Pons (tissue), 1 donor: ENCODE measurements at regions not wholly inside any gene's neighbourhood (a gene's known extent, or its start where the extent isn't known, plus 50 kb on each side); places are given as distances from the start of the nearest gene placed in this dataset.

Source experiments
- DNase-seq: peaks from one replicate; pipeline ENCODE4 v3.0.0-alpha.2; 2016; ENCODE audit warnings: low spot score

DNA sequence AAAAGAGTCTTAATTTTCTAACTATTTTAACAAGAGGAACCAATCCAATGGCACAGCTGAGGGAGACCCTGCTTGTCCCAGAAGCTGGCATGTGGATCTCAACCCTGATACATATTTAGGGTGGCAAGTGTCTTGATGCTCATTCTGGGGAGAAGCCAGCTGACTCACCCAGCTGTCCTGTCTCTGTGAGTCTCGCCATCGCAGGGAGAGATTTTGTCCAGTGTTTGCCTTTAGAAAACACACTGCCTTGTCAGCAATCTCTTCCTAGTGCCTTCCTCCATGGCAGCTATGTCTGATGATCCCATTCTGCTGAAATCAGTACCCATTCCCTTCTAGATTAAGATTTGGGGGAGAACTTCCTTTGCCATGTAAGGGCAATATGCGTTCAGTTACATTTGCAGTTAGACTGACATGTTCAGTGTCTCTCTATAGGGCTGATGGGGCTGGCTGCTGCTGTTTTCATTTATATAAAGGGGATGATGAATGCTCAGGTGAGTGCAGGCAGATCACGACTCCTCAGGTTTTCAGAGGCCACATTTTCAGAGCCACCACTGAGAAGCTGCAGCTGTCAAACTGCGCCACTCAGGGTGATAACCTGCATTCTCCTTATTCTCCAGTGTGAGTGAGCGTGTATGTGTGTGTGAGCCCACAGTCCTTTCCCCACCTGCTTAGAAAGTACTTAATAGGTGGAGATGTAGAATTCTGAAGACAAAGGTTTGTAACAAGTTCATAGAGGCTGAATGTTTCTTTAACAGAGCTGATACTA, 217.0 kb downstream of the GAS1 start:
- no peak for DNase-seq

GRCh38 chr9:86724529-86724928, 222.8 kb downstream of the GAS1 start:
- no peak for DNase-seq

DNA sequence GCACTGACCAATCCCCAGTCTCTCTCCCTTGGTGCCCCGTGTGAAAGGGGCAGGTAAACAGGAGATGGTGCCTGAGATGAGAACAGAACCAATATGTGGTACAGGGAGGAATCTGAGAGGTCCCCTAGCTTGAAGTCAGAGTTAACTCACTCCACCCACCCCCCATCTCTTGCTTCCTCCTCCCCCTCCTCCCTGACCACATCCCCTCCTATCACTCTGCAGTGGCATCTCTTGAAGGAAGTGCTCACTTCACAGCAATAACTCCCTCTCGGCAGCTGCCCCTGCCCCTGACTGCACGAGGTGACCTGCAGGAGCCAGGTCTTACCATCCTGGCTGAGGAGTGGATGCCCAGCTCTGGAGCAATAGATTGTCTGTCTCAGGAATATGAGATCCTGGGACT, 224.0 kb downstream of the GAS1 start:
- no peak for DNase-seq

GRCh38 chr9:86722706-86723075, 224.6 kb downstream of the GAS1 start:
- DNase-seq = no peak

DNA sequence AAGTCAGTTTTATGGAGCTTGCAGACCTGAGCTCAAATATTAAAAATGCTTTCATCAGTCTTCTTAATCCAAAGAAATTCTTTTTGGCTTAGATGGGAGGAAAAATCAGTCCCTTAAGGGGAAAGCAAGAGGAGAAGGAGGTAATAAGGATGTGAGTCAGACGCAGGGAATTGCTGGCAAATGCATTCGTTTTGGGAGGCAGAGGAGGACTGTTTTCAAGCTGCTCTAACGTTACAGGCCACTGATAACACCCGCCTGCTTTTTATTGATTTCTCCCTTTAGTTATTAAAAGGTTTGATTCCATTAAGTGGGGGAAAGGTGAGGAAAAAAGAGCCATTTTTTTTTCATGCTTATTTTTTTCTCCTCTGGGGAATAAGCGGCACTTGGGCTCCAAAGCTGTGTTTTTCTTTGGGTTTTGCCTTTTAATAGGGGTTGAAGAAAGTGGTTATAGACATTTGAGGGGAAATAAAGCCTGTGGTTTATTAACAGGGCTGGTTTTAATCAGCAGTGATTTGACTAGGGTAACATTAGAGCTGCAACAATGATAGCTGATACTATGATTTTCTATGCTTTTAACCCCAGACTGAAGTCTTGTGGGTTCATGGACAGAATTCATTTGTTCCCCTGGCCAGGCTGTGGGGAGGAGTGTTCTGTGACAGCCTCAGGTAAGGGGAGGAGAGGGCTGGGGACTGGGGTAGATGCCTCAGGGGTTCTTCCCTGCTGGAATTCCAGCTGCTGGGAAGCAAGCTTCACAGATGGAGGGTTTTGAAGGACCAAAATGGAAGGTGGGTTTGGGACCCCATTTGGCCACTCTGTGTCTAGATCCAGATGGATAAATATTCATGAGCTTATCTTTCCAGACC, 225.2 kb downstream of the GAS1 start:
- no peak for DNase-seq

DNA sequence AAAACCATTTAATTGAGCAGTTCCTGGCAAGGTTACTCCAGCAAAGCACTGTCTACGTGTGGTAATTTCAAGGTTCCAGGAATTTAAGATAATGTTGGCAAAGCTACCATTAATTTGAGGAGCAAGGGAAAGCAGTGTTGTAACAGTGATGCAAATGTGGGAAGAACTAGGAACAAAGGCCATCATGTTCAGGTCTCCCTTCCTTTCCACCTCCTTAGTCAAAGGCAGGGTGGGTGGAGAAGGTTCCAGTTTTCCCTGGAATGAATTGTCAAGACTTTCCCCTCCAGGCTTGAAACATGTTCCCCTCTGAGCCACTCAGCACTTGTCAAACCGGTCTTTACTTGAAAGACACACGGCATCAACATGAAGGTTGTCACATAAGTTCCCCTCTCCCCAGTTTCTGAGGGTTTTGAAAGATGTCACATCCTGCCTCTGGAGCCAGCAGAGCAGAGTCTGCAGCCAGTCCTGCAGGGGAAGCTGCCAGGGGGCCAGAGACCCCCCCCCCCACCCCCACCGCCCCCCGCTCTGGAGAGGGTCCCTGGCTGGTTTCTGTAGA, 226.0 kb downstream of the GAS1 start:
- no peak for DNase-seq

GRCh38 chr9:86720639-86721225, 226.6 kb downstream of the GAS1 start:
- DNase-seq = no peak

GRCh38 chr9:86718388-86719049, 228.8 kb downstream of the GAS1 start:
- no peak for DNase-seq

- no peak for DNase-seq
These were observed 230.9 kb downstream of the GAS1 start for GRCh38 chr9:86716326-86716922.

DNA sequence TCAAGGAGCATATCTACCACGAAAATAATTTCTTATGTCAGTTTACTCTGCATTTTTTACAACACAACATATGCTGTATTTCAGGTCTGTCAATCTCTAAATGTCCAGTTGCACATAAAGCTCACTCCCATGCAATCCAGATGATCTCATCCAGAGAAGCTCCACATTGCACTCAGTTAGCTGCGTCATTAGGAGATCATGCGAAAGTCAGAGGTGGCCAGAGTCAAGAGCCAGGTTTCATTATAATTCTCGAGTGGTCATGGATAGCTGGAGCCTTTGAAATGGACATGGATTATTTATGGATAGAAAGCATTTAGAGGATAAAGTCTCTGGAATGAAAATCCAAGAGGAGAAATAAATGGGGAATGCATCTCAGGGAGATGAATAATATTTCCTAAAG, 232.3 kb downstream of the GAS1 start:
- DNase-seq = no peak

GRCh38 chr9:86713970-86714369, 233.3 kb downstream of the GAS1 start:
- DNase-seq = no peak

GRCh38 chr9:86713470-86713869, 233.8 kb downstream of the GAS1 start:
- DNase-seq = no peak

- no peak for DNase-seq
These were observed 238.1 kb downstream of the GAS1 start for GRCh38 chr9:86708918-86709835.

GRCh38 chr9:86707932-86708510, 239.3 kb downstream of the GAS1 start:
- peak; percentile 12 for DNase-seq

DNA sequence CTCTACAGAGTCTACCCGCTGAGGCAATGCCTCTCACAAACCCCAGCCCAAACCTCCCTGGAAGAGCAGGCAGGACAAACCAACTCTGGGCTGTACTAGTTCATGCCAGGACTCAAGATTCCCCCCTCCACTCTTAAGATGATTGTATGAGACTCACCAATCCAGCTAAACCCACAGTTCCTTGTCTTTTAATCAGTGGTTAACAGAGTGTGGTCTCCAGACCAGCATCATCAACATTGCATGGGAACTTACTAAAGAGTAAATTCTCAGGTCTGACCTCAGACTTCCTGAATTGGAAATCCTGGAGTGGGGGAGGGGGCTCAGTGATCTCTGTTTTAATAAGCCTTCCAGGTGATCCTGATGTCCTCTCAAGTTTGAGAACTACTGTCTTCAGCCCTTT, 240.9 kb downstream of the GAS1 start:
- no peak for DNase-seq

- no peak for DNase-seq
These were observed 241.8 kb downstream of the GAS1 start for GRCh38 chr9:86705490-86705889.

- no peak for DNase-seq
These were observed 244.0 kb downstream of the GAS1 start for GRCh38 chr9:86703346-86703745.

GRCh38 chr9:86700629-86701028, 246.7 kb downstream of the GAS1 start:
- DNase-seq = peak; percentile 75

DNA sequence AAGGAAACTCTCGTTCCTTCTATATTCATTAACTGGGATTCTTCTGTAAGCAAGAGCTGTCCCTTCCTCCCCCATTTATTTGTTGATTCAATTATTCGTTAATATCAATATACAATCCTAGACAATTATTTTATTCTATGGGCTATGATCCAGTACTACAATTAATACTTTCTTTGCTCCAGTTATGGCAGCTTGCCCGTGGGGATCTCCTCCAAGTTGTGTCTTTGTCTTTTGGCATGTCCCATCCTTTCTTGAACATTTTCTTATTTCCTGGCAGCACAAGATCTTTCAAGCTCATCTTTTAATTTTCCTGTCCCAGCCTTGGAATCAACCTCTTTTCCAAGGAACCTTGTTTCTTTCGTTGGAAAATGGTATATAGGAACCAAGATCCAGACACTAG, 249.3 kb downstream of the GAS1 start:
- no peak for DNase-seq

- DNase-seq = no peak
These were observed 250.1 kb downstream of the GAS1 start for GRCh38 chr9:86697213-86697612.
